GM21619 (cell line): ENCODE measurements at regions not wholly inside any gene's neighbourhood (a gene's known extent, or its start where the extent isn't known, plus 50 kb on each side); places are given as distances from the start of the nearest gene placed in this dataset.
"Not testable (repeated sequence)": the region's sequence is repeated elsewhere in the genome, so short reads cannot be mapped to it uniquely, and the experiment has no call there.

ENCODE experiments used
- ATAC-seq: cut with Tn5 transposase; IDR thresholded peaks from one replicate; pipeline ENCODE4 v1.9.1; 2021; ENCODE audit not compliant: unreplicated experiment

DNA sequence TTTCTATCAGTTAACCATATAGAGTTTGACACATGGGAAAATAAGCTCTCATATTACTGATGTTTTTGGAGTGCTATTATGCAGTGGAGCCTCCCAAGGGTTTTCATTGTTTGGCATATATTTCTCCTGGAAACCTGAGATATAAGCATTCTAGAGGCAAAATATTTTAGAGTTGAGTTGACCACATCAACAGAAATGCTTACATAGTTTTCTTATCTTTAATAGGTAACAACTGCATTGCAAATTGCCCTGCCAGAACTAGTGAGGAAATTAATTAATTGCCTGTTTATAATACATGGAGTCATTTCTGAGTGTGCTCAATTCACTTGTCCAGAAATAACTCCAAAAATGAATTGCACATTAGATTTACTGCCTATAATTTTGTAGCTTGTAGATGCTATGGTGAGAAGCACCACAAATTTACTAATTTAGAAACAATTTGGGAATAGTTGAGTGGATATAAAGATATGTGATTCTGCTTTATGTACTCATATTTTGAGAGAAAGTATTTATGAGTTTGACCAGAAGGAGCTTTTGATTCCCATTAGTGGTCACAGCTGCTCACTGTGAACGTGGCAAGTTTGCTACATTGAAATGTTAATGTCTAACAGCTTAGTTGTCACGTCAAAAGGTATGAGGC lies 288.7 kb downstream of the CD109 start:
- ATAC-seq, result no peak

DNA sequence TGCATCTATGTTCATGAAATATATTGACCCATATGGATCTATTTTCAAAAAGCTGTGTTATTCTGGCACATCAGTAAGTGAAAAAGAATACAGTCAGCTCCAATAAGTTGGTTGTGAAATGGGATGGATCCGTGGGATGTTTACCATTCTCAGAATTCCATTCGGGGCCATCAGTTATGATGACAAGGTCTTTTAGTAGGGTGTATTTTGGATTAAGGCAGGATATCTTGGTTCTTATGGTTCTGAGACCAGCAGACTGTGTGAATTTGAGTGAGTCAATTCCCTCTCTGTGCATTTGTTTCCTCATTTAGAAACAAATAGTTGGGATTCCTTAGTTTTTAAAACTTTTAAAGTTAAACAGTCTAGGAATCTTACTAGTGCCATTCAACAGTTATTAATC lies 287.4 kb downstream of the CD109 start:
- ATAC-seq, result no peak

GRCh38 chr6:73980096-73980495 lies 284.1 kb downstream of the CD109 start:
- ATAC-seq, result no peak

GRCh38 chr6:73978330-73978729 lies 282.3 kb downstream of the CD109 start:
- ATAC-seq, result no peak

DNA sequence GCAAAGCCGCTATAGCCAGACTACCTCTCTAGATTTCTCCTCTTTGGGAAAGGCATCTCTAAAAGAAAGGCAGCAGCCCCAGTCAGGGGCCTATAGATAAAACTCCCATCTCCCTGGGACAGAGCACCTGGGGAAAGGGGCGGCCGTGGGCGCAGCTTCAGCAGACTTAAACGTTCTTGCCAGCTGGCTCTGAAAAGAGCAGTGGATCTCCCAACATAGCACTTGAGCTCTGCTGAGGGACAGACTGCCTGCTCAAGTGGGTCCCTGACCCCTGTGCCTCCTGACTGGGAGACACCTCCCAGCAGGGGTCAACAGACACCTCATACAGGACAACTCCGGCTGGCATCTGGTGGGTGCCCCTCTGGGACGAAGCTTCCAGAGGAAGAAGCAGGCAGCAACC lies 276.5 kb downstream of the CD109 start:
- not testable (repeated sequence) for ATAC-seq

GRCh38 chr6:73969971-73970970 lies 274.3 kb downstream of the CD109 start:
- no peak for ATAC-seq

DNA sequence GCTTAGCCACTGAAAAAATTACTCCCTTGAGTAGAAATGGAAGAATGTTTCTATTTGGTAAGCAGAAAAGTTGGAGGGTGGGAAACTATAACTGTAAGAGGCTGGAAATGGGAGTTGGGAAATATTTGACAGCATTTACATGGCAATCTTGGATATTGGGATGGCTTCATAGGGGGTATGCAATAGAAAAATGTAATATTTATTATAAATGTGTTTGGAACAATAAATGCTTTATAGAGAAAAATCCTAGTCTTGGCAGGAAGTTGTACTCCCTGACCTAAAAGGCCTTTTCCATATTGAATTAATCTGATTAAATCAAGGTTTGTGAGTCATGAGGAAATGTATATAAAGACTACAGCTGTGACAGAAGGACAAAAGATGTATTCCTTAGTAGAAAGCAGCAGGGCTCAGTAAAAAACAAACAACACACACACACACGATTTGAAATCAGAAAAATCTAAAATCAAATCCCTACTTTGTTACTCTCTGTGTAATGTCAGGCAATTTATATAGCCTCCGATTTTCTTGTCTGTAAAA lies 272.3 kb downstream of the CD109 start:
- ATAC-seq, result no peak

DNA sequence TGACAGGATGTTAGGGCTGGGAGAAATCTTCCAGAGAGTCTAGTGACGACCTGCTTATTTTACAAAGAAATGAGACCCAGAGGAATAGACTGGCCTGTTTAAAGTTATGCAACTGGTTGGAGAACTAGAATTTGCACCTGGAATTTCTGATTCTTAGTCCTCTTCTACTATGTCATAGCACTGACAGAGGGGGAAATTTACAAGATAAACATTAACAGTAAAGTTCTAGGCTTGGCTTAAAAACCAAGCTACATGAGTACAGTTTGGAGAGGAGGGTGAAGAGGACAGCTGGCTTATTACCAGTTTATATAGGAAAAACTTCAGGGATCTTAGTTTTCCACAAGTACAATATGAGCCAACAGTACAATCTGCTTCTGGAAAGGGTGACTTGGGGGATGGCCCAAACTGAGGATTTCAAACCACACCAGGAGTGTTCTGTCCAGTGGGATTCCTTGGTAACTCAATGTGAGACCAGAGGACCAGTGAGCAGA lies 269.6 kb downstream of the CD109 start:
- ATAC-seq, result no peak

- ATAC-seq, result no peak
Measured at GRCh38 chr6:73964241-73964854, 268.3 kb downstream of the CD109 start.

DNA sequence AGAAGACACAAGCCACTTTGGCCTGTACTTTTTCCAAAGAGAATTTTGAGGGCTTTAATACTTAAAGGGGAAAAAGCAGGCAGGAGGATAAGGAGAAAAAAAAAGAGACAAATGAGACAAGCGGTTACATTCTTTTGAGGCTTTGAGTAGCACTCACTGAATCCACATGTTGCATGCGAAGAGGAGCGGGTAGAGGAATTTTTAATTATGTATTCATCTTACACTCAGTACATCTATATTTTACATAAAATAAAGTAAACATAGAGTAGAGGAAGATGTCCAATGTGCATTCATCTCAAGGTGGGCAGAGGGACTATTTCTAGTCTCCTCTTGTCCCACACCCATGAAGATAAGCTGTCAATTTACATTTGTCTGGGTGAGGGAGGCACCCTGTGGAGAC lies 266.9 kb downstream of the CD109 start:
- ATAC-seq, result no peak

DNA sequence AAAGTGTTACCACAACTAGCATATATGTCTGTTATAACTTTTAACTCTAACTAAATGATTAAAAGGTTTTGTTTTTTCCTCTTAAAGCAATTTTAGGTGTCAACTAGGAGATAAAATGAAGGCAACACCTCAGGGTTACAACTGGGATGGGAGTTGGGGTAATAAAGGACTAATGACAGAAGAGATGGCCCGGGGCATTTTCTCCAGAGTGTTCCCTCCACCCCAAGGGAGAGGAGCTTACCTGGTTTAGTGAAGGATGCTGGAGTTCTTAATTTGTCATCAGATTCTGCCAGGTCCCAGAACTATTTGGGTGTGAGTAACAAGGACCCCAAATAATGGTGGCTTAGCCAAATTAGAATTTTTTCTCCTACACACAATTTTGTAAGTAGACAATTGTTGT lies 260.3 kb downstream of the CD109 start:
- no peak for ATAC-seq

GRCh38 chr6:73955800-73956199 lies 259.8 kb downstream of the CD109 start:
- no peak for ATAC-seq

DNA sequence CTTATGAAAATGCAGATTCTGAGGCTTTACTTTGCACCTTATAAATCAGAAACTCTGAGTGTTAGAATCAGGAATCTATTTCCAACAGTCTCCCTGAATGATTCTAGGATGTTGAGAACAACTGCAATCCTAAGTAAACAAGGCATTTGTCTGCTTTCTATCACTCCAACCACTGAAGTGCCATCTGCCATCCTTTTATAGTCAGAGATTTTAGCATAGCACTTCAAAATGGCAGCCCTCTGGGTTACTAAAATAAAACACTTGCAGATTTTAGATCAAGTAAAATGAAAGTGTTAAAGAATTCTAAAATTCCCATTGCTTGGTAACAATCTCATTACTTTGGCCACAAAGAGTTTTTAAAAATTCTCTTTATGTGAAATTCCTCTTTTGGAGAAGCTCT lies 258.9 kb downstream of the CD109 start:
- ATAC-seq, result no peak

DNA sequence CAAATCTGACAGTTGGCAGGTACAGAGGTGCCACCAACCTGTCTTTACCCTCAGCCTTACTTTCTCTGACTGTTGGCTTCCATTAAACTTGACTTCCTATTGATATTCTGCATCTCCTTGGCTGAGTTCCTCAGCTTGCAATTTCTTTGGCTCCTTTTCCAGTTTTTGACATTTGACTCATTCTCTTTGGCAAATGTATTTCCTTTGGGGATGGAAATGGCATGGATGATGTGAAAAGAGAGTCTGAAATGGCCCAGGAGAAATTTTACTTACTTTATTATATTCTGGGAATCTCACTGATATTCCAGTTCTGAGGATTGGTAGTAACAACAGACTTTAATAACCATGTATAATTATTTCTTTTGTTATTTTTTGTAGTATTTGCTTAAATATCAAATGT lies 255.2 kb downstream of the CD109 start:
- no peak for ATAC-seq

DNA sequence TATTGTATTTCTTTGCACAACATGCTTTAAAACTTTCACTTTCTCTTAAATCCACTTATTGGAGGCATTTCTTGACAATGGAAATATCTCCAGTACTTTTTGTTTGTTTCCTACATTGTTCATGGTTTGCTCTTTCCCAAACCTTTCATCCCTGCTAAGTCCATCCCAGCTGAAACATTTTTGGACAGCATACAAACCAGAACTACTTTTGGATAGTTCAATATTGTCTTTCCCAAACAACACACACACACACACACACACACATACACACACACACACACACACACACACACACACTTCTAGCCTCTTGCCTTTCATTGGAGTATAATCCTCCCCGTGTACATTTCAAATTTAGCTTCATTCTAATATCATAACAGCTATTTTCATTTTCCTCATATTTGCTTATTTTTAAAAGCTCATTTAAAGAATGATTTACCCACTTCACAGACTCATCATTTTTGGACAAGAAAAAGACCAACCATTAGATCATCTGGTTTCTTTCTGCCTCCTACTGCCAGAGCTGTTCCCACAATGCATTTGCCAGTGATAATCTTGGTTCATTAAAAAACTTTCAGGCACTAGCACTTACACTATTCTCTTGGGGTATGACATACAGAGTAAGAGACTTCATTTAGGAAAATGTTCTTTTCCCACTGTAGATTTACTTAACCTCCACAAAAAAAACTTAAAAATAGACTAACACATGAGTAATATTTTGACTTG lies 248.1 kb downstream of the CD109 start:
- no peak for ATAC-seq

DNA sequence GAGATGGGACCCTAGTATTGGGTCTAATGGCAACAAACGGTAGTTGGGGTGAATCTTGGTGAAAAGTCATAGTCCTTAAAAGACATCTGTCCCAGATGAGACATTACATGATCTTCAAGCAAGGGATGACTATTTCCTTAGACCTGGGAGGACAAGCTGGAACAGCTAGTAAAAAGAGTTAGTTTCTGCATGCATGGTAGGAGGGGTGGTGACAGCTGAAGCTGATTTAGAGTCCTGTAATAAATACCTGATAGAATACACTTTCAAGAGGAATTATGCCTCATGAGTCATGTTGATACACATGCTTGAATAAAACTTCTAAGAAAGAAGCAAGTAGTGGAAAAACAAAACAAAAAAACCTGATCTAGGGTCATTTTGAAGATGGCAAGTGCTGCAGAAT lies 247.4 kb downstream of the CD109 start:
- no peak for ATAC-seq

DNA sequence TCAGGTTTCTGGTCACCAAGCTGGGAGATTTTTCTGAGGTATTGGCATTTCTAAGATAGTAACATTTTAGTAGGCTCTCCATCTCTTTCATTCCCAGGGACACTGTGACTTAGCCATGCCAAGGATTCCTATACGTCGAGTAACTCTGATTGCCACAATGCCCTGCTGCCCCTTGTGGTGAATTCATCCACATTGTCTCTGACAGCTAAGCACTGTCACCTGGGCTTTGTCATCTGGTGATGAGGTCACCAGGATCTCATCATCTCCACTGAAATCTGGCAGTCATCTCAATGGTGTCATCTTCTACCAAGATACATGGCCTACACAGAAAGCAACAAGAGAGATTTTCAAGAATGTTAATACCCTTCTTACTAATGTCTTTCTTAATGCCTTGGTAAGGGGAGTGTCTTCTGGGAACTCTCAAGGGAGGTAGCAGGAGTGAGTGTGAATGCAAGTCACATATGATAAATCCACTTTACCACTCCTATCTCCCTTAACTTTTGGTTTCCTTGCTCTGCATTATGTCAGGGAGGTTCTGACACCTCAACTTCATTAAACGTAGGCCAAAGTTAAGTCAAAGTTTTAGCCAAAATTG lies 246.7 kb downstream of the CD109 start:
- ATAC-seq, result no peak

DNA sequence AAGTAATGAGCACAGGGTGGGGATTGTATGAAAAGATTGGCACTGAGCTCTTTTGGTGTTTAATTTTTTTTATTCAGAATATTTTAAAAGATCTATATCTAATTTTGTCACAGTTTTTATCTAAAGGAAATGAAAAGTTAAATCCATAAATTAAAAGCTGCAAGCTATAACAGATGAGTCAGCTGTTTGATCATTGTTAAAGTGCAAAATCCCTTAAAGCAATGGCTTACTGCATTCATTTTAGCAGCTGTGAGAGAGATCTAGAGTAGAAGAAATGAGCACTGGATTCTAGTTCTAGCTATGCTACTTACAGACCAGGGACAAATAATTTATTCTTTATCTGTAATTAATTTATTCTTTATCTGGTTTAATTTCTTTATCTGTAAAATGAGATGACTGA lies 245.9 kb downstream of the CD109 start:
- ATAC-seq, result no peak

DNA sequence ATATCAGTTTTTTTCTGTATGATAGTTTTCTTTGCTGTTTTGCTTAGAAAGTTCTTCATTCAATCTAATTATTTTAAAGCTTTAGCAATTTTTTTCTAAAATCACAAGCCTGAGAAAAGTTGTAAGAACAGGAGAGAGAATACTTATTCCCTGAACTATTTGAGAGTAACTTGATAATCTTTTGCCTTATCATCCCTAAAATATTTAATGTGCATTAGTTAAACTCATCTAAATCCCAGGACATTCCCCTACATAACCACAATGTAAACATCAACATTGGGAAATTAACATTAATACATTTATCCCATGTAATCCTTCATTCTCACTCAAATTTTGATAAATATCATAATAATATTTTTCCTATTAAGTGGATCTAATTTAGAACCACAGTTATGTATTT lies 241.8 kb downstream of the CD109 start:
- no peak for ATAC-seq

DNA sequence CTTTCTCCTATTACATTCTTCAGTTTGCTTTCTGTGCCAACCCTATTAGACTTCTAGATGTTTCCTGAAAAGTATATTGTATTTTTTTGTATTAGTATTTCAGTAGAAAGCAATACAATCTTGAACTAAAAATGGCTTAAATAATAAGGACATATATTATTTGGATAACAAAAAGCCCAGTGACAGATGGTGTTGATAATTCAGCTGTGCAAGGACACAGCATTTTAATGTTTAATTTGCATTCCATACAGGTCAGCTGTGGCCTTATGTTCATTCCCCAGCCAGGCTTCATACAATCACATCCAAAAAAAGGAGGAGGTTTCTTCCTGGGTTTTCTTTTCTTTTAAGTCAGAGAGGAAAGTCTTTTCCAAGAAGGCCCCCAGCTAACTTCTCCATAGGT lies 236.9 kb downstream of the CD109 start:
- no peak for ATAC-seq
